Epithelial cell of proximal tubule (primary cell): ENCODE measurements at regions not wholly inside any gene's neighbourhood (a gene's known extent, or its start where the extent isn't known, plus 50 kb on each side); places are given as distances from the start of the nearest gene placed in this dataset.

Experiments used
- DNase-seq: peaks from one replicate; pipeline ENCODE4 v3.0.0-alpha.2; 2011; ENCODE audit warnings: low read depth
- H3K4me3 ChIP-seq: 2 replicates; pipeline ENCODE4 v1.5.1; 2011; ENCODE audit warnings: low read depth, mild to moderate bottlenecking, low read length
- CTCF ChIP-seq: conservative IDR thresholded peaks from 2 replicates; pipeline ENCODE4 v1.5.1; 2012; ENCODE audit warnings: low read depth, mild to moderate bottlenecking, low read length

GRCh38 chr6:163955096-163955495 lies 540.6 kb downstream of the QKI start:
- DNase-seq = no peak
- H3K4me3 ChIP-seq = no peak overlapping the region
- TF ChIP-seq CTCF = no peak

- no peak overlapping the region for H3K4me3 ChIP-seq
- DNase-seq = no peak
- no peak for TF ChIP-seq CTCF
These were observed 539.7 kb downstream of the QKI start for GRCh38 chr6:163954088-163954775.

- no peak overlapping the region for H3K4me3 ChIP-seq
- no peak for DNase-seq
- TF ChIP-seq CTCF = no peak
These were observed 537.5 kb downstream of the QKI start for GRCh38 chr6:163952005-163952404.

- no peak for DNase-seq
- TF ChIP-seq CTCF = no peak
- no peak overlapping the region for H3K4me3 ChIP-seq
These were observed 536.8 kb downstream of the QKI start for GRCh38 chr6:163951326-163951725.

- DNase-seq = no peak
- TF ChIP-seq CTCF = no peak
- H3K4me3 ChIP-seq = no peak overlapping the region
These were observed 535.6 kb downstream of the QKI start for GRCh38 chr6:163950159-163950558.

- H3K4me3 ChIP-seq = no peak overlapping the region
- DNase-seq = no peak
These were observed 534.9 kb downstream of the QKI start for GRCh38 chr6:163949431-163949830.

More at GRCh38 chr6:163949431-163949830, 534.9 kb downstream of the QKI start:
- no peak for TF ChIP-seq CTCF
